Immature natural killer cell (primary cell): ENCODE measurements at regions not wholly inside any gene's neighbourhood (a gene's known extent, or its start where the extent isn't known, plus 50 kb on each side); places are given as distances from the start of the nearest gene placed in this dataset.

Experiments used
- DNase-seq, 3 donors: peaks; one replicate each; pipeline ENCODE4 v3.0.0; 2022; ENCODE audit warnings: mixed read lengths in 1 of 3
- H3K27ac Mint-ChIP-seq, 6 donors: one replicate each; pipeline ENCODE4 v1.8.0; 2020; ENCODE audit warnings: mixed read lengths in 6 of 6, mild to moderate bottlenecking in 5 of 6, inconsistent platforms in 4 of 6, moderate library complexity in 3 of 6
- H3K27me3 Mint-ChIP-seq, 3 donors: one replicate each; pipeline ENCODE4 v1.8.0; 2020 to 2021; ENCODE audit warnings: low read depth in 3 of 3, mild to moderate bottlenecking in 3 of 3, mixed read lengths in 3 of 3, moderate library complexity in 3 of 3, inconsistent platforms in 1 of 3
- H3K36me3 Mint-ChIP-seq, 3 donors: one replicate each; pipeline ENCODE4 v1.8.0; 2020; ENCODE audit warnings: mixed read lengths in 3 of 3, inconsistent platforms in 2 of 3, mild to moderate bottlenecking in 2 of 3
- H3K4me1 Mint-ChIP-seq, 2 donors: one replicate each; pipeline ENCODE4 v1.8.0; 2020; ENCODE audit warnings: inconsistent platforms in 2 of 2, mild to moderate bottlenecking in 2 of 2, mixed read lengths in 2 of 2, moderate library complexity in 1 of 2
- H3K4me3 Mint-ChIP-seq, 5 donors: one replicate each; pipeline ENCODE4 v1.8.0; 2020; ENCODE audit warnings: mild to moderate bottlenecking in 5 of 5, mixed read lengths in 5 of 5, inconsistent platforms in 3 of 5, moderate library complexity in 3 of 5
- H3K9me3 Mint-ChIP-seq, 6 donors: one replicate each; pipeline ENCODE4 v1.8.0; 2020; ENCODE audit warnings: mild to moderate bottlenecking in 6 of 6, mixed read lengths in 6 of 6, inconsistent platforms in 4 of 6, moderate library complexity in 3 of 6

DNA sequence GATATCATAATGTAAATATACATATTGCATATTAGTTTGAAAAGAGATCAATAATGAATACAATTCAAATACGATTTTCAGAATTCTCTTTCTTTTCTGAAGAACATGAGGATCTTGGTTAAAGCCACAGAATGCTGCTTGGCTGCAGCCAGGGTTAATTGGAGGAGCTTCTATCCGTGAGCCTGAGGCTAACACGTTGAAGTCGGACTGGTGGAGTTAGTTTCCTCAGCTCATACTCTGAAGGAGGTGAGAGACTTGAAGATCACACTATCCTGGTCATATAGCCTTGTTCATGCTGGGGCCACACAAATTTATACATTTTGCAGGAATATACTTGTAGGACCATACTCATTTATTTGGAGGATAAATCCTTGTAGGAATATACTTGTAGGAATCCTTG, 335.8 kb downstream of the TRIB2 start:
- H3K4me3 Mint-ChIP-seq, result no peak overlapping the region
- H3K36me3 Mint-ChIP-seq, result no peaks in the 10 kb centered on the region
- no peak overlapping the region for H3K27ac Mint-ChIP-seq
- H3K9me3 Mint-ChIP-seq, result peaks cover 0 to 2% (median 0%) of the 10 kb centered on the region in 6 donors
- H3K4me1 Mint-ChIP-seq, result no peaks in the 10 kb centered on the region
- H3K27me3 Mint-ChIP-seq, result peaks cover 3 to 10% (median 8%) of the 10 kb centered on the region in 3 donors
- no peak for DNase-seq

- peaks cover 2 to 6% (median 3%) of the 10 kb centered on the region in 3 donors for H3K27me3 Mint-ChIP-seq
- no peak overlapping the region for H3K27ac Mint-ChIP-seq
- DNase-seq, result no peak
- no peaks in the 10 kb centered on the region for H3K36me3 Mint-ChIP-seq
- H3K4me1 Mint-ChIP-seq, result no peaks in the 10 kb centered on the region
- H3K9me3 Mint-ChIP-seq, result peaks cover 0 to 3% (median 0%) of the 10 kb centered on the region in 6 donors
- H3K4me3 Mint-ChIP-seq, result no peak overlapping the region
Observed at GRCh38 chr2:13056259-13056843, 339.6 kb downstream of the TRIB2 start.

- Mint-ChIP-seq H3K9me3 (peaks cover 0 to 2% (median 0%) of the 10 kb centered on the region in 6 donors), H3K4me1 (no peaks in the 10 kb centered on the region), H3K4me3 (no peak overlapping the region), H3K27ac (no peak overlapping the region), H3K36me3 (no peaks in the 10 kb centered on the region), H3K27me3 (peaks cover 0 to 3% (median 3%) of the 10 kb centered on the region in 3 donors)
- no peak for DNase-seq
Observed at GRCh38 chr2:13057671-13058070, 340.9 kb downstream of the TRIB2 start.

GRCh38 chr2:13066676-13067075, 349.9 kb downstream of the TRIB2 start:
- no peaks in the 10 kb centered on the region for H3K4me1 Mint-ChIP-seq
- H3K9me3 Mint-ChIP-seq, result no peaks in the 10 kb centered on the region
- H3K4me3 Mint-ChIP-seq, result no peak overlapping the region
- H3K27ac Mint-ChIP-seq, result no peak overlapping the region
- H3K27me3 Mint-ChIP-seq, result peaks cover 1 to 15% (median 14%) of the 10 kb centered on the region in 3 donors
- no peaks in the 10 kb centered on the region for H3K36me3 Mint-ChIP-seq
- DNase-seq, result no peak

DNA sequence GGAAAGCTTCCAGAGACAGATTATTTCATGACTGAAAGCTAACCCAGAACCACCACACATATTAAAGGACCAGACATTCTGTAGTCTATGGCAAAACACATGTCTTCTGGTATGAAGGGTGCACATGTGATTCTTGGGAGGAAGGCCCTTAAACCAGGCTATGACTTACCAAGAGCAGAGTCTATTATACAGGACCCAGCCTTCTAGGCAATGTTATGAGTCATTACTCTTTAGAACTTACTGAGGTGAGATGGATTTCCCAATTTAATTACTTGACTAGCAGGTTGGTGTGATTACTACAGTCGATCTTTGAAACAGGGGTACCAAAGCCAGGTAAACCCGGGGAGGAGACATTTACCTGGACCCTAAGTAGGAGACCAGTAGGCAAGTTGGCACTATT, 350.8 kb downstream of the TRIB2 start:
- Mint-ChIP-seq H3K27me3 (peaks cover 1 to 16% (median 14%) of the 10 kb centered on the region in 3 donors), H3K4me1 (no peaks in the 10 kb centered on the region), H3K9me3 (no peaks in the 10 kb centered on the region), H3K4me3 (no peak overlapping the region), H3K36me3 (no peaks in the 10 kb centered on the region), H3K27ac (no peak overlapping the region)
- DNase-seq, result no peak

GRCh38 chr2:13089971-13090370, 373.2 kb downstream of the TRIB2 start:
- Mint-ChIP-seq H3K4me1 (no peaks in the 10 kb centered on the region), H3K4me3 (no peak overlapping the region), H3K27ac (no peak overlapping the region), H3K36me3 (no peaks in the 10 kb centered on the region), H3K9me3 (no peaks in the 10 kb centered on the region), H3K27me3 (peaks cover 4 to 12% (median 5%) of the 10 kb centered on the region in 3 donors)
- DNase-seq, result no peak

DNA sequence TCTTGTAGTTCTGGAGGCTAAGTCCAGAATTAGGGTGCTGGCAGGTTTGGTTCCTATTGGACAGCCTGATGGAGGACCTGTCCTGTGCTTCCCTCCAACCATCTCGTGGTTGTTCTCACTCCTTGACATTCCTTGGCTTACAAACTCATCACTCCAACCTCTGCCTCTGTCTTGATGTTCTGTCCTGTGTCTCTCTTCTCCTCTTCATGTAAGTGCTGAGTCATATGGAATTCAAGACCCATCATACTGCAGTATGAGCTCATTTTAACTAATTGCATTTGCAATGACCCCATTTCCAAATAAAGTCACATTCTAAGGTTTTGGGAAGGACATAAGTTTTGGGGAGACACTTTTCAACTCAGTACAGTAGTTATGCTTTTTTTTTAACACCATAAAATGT, 374.7 kb downstream of the TRIB2 start:
- Mint-ChIP-seq H3K27ac (no peak overlapping the region), H3K9me3 (peaks cover 0 to 3% (median 0%) of the 10 kb centered on the region in 6 donors), H3K27me3 (peaks cover 4 to 12% (median 5%) of the 10 kb centered on the region in 3 donors), H3K4me1 (no peaks in the 10 kb centered on the region), H3K4me3 (no peak overlapping the region), H3K36me3 (no peaks in the 10 kb centered on the region)
- no peak for DNase-seq

- Mint-ChIP-seq H3K4me3 (no peak overlapping the region), H3K36me3 (no peaks in the 10 kb centered on the region), H3K27ac (no peak overlapping the region), H3K4me1 (no peaks in the 10 kb centered on the region), H3K27me3 (peaks cover 4 to 12% (median 5%) of the 10 kb centered on the region in 3 donors), H3K9me3 (peaks cover 0 to 3% (median 0%) of the 10 kb centered on the region in 6 donors)
- no peak for DNase-seq
Observed at GRCh38 chr2:13091861-13092378, 375.2 kb downstream of the TRIB2 start.

- Mint-ChIP-seq H3K4me3 (no peak overlapping the region), H3K27ac (no peak overlapping the region), H3K9me3 (peaks cover 0 to 6% (median 0%) of the 10 kb centered on the region in 6 donors), H3K36me3 (no peaks in the 10 kb centered on the region), H3K27me3 (peaks cover 2 to 12% (median 4%) of the 10 kb centered on the region in 3 donors), H3K4me1 (no peaks in the 10 kb centered on the region)
- DNase-seq, result no peak
Observed at GRCh38 chr2:13093416-13093991, 376.8 kb downstream of the TRIB2 start.

- Mint-ChIP-seq H3K9me3 (peaks cover 0 to 7% (median 0%) of the 10 kb centered on the region in 6 donors), H3K27me3 (peaks cover 1 to 3% (median 2%) of the 10 kb centered on the region in 3 donors), H3K27ac (no peak overlapping the region), H3K4me3 (no peak overlapping the region), H3K36me3 (no peaks in the 10 kb centered on the region), H3K4me1 (no peaks in the 10 kb centered on the region)
- DNase-seq, result no peak
Observed at GRCh38 chr2:13102397-13103063, 385.8 kb downstream of the TRIB2 start.

DNA sequence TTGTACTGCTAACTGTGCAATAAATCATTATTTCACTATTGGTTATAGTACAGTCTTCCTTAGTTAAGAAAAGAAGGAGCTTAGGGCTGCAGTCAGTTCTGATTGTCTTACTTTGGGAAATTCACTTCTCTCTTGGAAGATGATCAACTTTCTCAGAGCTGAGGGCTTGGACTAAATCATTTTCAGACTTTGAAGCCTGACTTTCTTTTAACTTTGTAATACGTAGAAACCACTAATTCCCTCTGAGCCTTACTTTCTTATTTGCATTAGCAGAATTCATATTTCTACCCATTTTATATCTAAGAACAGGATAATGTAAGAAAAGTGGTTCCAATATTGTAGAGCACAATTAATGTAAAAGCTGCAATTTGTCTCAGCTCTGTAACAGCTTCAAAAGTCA, 386.4 kb downstream of the TRIB2 start:
- no peak overlapping the region for H3K4me3 Mint-ChIP-seq
- no peaks in the 10 kb centered on the region for H3K36me3 Mint-ChIP-seq
- peaks cover 0 to 7% (median 0%) of the 10 kb centered on the region in 6 donors for H3K9me3 Mint-ChIP-seq
- DNase-seq, result no peak
- peaks cover 0 to 2% (median 1%) of the 10 kb centered on the region in 3 donors for H3K27me3 Mint-ChIP-seq
- H3K4me1 Mint-ChIP-seq, result no peaks in the 10 kb centered on the region
- no peak overlapping the region for H3K27ac Mint-ChIP-seq

- Mint-ChIP-seq H3K27me3 (peaks cover 0 to 1% (median 0%) of the 10 kb centered on the region in 3 donors), H3K9me3 (peaks cover 0 to 1% (median 0%) of the 10 kb centered on the region in 6 donors)
- no peak for DNase-seq
Observed at GRCh38 chr2:13103778-13104493, 387.2 kb downstream of the TRIB2 start.

DNA sequence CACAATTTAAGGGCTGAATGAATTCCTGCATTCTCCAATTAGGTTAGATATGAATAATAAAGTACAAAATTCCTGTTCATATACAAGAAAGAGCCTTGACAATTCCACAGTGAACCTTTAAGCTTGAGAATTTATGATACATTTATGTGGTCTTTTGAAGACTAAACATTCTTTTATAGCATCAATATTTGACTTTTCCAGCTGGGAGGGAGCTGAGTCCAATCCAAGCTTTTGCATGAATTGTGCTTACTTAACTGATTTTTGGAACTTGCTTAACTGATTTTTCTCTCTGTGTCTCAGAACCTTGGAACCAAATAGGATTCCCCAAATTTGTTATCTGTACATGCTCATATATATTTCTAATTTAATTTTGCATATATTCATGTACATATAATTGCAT, 388.0 kb downstream of the TRIB2 start:
- no peak for DNase-seq
- Mint-ChIP-seq H3K9me3 (peaks cover 0 to 1% (median 0%) of the 10 kb centered on the region in 6 donors), H3K4me1 (no peaks in the 10 kb centered on the region), H3K27me3 (peaks cover 0 to 1% (median 0%) of the 10 kb centered on the region in 3 donors), H3K4me3 (no peak overlapping the region), H3K27ac (no peak overlapping the region), H3K36me3 (no peaks in the 10 kb centered on the region)

More at GRCh38 chr2:13103778-13104493, 387.2 kb downstream of the TRIB2 start:
- H3K36me3 Mint-ChIP-seq, result no peaks in the 10 kb centered on the region
- H3K4me3 Mint-ChIP-seq, result no peak overlapping the region
- H3K4me1 Mint-ChIP-seq, result no peaks in the 10 kb centered on the region
- H3K27ac Mint-ChIP-seq, result no peak overlapping the region

DNA sequence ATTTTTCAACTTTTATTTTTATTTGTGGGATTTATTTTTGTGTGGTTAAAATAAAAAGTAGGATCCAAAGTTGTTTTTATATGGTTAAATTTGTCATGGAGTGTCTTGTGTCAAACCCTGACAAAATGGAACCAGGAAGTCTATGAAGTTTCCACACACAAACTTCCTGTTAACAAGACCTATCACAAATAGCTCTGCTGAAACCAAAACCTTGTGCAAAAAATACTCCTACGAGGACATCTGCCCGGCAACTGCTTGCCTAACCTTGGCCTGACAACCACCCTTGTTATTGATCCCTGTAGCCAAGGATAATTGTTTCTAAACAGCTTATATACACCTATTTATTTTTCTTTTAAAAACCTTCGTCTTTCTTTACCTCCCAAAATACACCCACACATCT, 389.6 kb downstream of the TRIB2 start:
- Mint-ChIP-seq H3K27me3 (peaks cover 0 to 2% (median 0%) of the 10 kb centered on the region in 3 donors), H3K27ac (no peak overlapping the region), H3K36me3 (no peaks in the 10 kb centered on the region), H3K4me1 (no peaks in the 10 kb centered on the region), H3K9me3 (peaks cover 0 to 1% (median 0%) of the 10 kb centered on the region in 6 donors), H3K4me3 (no peak overlapping the region)
- no peak for DNase-seq
